HG03060 (cell line): ENCODE measurements at regions not wholly inside any gene's neighbourhood (a gene's known extent, or its start where the extent isn't known, plus 50 kb on each side); places are given as distances from the start of the nearest gene placed in this dataset.

Source experiments
- ATAC-seq: cut with Tn5 transposase; IDR thresholded peaks from one replicate; pipeline ENCODE4 v1.9.1; 2021; ENCODE audit warnings: low read depth, moderate number of reproducible peaks; ENCODE audit not compliant: unreplicated experiment

DNA sequence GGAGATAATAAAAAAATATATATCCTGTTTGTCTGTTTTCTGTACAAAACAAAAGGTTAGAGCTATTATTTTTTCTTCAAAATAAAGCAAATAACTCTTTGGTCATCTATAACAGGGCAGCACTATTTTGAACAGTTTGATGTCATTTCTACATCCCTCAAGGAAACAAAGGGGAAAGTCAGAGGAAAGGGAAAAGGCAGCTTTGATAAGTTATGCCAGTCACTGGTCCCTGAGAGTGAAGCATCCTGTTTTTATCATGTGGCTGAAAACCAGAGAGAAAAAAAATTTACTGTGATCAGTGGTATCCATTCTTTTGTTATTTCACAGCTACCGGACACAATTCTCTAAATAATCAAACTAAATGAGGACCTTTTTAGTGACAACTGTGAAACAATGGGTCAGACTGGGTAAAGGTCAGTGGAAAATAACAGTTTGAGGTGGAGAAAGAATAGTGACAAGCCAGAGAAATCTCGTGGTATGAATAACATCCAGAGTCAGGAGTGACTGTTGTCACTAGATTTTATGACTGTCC lies 356.0 kb downstream of the HDGFL1 start:
- ATAC-seq, result no peak

DNA sequence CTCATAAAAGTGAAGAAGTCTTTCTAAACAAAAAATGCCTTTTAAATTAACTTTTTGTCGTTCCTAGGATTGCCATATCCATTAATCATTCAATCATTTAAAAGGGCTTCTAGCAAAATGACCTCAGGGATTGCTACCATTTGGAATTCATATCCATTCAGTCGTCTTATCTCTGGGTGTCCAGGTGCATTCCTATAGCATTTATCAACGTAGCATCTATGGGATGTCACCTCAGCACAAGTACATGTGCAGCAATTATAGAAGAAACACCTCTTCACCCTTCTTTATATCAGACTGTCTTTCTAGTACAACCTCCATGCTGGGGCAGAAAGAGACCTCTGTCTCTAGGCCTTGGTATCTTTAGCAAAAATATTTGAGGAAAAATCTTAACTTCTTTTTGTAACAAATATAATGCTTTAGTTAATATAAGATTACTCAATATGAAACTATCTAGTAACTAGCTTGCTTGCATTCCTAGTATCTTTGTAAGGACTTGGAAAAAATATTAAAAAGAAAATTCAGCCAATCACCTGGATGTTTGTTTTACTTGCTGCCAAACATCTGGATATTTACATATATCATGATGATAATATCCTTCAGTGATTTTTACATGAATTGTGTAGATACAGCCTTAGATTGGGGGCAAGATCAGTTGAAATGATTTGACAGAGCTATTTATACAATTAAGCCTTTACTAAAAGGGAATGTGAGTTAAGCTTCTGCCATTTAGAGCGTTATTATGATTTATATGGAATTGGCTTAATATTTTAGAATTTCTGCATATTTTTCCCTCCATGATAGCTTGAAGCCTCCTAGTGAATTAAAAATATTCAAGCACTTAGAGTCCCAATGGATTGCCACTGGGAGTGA lies 356.8 kb downstream of the HDGFL1 start:
- no peak for ATAC-seq

DNA sequence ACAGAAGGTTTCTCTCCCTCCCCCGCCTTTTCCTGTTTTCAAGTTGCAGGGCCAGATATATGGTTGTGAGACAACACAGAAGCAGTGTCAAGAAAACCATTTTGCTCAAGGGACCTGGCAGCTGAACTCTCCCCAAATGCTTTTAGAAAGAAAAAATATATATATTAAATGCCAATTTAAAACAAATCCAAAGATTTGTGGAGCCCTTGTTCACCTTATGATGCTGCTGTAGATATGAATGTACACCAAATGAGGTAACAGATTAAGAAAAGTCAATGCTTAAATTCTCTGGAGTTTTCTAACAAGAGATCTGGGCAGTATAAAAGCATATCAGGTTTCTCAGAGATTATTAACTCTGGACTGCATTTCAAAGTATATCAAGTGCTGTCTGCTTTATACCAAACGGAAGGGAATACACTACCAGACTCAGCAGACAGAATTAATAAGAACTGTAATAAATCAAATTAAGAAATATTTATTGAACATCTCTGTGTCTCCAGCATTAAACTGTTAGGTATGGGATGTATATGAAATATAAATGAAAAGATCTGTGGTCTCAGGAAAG lies 357.5 kb downstream of the HDGFL1 start:
- ATAC-seq, result no peak

DNA sequence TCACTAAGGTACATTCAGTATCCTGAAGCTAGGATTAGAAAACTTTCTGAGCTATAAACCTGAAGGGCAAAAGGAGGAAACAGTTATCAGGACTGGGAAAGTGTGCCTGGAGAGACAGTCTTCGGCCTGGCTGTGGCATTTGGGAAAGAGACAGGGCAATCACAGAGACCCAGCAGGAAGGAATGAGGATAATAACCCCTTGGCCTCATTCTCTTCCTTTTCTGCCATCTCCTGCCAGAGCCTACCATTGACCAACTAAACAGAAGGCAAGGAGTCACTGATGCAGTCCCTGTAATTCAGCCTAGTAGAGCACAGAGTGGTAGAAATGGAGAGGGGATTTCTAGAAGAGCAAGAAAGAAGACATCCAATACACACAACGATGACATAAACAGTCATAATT lies 359.4 kb downstream of the HDGFL1 start:
- ATAC-seq, result no peak

DNA sequence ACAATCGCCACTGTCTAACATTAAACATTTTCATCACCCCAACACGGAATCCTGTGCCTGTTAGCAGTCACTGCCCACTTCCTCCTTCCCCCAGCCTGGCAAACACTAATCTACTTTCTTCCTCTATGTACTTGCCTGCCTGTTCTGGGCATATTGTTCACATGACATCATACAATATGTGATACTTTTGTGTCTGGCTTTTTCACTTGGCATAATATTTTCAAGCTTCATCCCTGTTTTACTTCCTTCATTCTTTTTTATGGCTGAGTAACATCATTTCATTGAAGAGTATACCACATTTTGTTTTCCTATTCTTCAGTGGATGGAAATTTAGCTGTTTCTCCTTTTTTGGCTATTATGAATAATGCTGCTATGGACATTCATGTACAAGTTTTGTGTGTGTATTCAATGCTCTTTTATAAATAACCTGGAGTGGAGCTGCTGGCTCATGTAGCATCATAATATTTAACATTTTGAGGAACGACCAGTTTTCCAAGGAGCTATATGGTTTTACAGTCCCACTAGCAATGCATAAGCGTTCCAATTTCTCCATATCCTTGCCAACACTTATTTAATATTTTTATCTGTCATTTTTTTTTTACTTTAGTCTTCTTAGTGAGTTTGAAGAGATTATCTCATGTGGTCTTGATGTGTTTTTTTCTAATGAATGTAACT lies 360.1 kb downstream of the HDGFL1 start:
- no peak for ATAC-seq

DNA sequence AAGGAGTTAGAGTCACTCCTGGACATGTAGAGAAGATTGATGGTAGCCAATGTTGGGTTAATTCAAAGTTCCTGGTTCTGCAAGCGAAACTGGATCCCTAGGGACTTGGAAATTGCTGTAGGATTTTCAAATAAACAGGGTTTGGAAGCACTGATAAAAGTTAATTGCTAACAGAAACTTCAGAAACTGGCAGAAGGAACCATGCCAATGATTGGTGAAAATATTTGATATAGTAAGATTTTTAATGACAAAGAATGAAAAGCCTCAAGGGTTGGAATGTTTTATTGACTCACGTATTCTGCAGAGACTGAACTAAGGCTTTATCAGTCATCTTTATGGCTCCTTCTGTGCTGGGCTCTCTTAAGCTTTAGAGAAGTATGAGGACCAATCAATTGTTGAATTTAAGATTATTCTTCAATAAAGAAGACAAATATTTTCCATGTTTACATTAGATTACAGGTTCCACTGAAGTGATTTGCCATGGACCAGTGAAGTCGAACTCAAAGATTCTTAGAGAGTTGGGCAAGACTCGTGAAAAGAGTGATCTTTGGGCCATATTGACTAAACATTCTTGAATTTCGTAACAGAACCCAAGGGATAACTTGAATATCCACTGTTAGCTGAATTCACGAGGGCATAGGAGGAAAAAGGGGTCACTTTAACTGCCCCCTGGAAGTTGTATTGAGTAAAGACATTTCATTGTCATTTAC lies 371.4 kb downstream of the HDGFL1 start:
- no peak for ATAC-seq

DNA sequence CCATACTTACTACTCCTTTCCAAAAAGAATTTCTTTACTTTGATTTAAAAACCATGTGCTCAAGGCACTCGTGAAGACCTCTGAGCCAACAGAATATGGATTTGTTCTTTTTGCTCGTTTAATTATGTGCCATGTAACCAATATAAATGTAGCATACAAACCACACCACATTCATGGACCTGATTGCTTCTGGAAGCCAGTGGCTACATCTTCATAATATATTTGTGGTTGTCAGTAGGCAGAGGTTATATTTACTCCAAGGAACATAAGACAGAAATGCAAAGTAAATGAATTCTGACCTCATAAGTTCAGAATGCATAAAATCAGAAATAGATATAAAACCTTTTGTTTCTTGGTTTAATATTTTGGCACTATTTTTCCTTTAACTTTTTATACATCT lies 373.0 kb downstream of the HDGFL1 start:
- ATAC-seq, result no peak

DNA sequence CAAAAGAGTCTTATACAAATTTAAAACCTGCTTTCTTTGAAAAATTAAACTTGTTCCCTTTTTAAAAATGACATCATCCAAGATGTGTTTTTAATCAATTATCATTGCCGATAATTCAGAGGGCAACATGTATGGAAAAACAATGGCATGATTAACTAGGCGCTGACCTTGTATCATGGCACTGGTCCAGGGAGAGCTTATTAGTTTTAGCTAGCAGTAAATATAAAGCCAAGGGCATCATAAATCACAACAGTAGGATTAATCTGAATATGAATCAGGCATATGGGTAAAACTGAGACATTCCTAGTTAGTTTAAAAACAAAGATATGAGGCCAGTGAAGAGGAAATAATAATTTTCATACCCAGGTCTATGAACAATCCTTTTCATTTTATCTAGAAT lies 374.0 kb downstream of the HDGFL1 start:
- ATAC-seq, result no peak

DNA sequence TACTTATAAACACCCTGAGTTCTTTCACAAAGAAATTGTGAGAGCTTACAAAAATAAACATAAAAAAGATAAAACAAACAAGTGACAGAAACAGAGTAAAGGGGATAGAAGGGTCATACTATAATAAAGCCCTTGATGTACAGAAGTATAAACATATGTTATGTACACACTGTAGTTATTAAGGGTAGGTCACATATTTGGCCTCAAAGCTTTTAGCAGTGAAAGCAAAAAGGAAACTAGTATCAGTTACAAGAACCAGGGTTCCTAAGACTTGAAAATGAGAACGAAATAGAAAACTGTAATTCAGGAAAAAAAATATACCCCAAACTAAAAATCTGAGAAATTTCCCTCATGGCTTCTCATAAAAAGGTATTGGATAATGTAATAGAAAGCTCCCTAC lies 380.6 kb downstream of the HDGFL1 start:
- ATAC-seq, result no peak

DNA sequence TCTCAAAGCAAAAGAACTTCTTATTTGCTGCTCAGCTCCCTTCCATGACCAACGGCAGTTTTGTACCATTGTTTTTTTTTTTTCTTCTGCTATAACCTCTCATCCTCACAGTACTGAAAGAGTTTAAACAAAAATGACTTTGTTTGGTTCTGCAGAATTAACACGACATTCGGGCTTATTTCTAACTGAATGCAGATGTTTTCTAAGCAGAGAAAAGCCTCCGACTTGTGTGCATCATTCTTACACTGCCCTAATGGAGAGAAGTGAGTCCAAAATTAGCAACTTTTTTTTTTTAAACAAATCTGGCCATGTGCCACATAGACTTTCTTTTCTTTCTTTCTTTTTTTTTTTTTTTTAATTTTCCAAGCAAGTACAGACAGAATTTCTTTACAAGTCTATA lies 382.7 kb downstream of the HDGFL1 start:
- ATAC-seq, result no peak

DNA sequence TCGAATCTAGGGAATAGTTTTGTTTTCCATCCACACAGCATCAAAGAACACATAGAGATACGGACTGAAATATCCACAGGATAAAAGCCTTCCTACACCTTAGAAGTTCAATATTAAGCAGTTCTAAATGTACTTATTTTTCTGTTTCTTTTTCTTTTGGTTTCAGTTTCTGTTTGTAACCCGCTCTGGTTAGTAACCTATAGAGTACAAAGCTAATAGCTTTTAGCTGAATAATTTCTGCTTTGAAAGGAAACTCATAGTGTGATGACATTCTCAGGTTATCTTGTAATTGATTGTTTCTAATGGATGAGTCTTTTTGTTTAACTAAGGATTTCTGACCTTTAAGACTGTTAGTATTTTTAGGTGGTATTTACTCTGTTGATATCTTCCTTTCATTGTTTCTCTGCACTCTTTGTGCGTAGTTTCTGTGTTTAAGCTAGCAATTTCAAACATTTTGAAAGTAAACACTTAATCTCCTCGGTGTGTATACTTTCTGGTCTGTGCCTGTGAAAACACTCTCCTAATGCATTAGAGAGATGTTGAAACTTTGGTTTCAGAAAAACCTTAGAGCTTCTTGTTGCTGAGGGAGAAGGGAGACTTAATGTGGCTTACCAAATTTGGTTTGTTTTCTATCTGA lies 385.5 kb downstream of the HDGFL1 start:
- peak; percentile 44 for ATAC-seq

DNA sequence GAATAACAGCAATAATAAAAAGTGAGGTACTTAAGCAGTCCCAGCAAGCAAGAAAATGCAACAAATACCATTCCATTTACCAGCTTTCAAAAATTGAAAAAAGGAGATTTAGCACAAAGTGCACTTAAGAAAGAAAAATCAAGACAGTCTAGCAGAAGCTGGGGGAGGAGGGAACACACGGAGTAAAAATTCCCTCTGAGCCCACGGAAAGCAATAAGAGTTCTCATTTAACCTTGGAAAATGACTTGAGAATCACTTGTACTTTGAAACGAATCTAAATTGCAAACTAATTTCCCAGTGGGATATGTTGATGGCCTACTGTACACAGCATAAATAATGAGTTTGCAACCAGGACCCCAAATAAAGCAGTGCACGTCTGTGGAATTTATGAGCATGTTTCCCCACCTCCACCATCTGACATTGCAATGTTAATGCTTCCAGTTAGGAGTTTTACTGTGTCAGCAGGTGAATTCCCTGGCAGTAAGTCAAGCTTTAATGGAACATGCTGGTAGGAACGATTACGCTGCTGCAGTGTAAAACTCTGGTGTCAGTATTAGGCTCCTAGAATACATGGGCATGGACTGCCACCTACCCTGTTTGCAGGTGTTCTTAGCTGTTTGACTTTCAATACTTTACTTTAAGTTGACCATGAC lies 386.8 kb downstream of the HDGFL1 start:
- no peak for ATAC-seq

DNA sequence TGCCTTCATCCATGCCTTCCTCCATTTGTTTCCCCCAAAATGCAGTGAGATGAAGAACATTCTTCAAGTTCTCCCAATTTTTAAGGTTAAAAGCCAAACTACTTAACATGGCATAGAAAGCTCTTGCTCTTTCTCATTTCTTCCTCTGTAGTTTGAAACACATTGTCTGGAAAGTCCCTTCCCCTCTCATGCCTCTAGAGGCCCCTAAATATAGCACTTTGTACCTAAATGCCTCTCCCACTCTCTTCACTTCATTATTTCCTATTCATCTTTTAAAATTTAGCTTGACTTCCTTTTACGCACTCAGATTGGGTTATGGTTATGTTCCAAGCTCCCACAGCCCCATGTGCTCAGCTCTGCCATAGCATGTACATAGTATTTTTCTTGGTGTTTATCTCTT lies 389.3 kb downstream of the HDGFL1 start:
- peak; percentile 40 for ATAC-seq

DNA sequence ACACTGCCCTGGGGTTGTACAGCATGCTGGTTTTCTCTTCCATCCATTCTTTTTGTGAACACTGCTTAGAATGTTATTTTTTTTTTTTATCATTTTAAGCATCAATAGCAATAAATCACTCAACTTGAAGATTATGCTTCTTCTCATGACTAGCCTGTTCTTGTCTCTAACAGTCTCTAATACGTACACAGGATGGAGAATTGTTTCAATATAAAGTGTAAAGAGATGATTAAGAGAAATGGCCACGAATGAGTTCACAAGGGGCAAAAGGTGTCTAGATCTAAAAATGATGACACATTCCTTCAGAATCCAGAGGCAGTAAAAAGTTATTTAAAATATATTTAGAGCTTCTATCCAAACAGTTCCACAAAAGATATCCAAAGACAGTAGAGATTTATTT lies 390.2 kb downstream of the HDGFL1 start:
- ATAC-seq, result no peak

DNA sequence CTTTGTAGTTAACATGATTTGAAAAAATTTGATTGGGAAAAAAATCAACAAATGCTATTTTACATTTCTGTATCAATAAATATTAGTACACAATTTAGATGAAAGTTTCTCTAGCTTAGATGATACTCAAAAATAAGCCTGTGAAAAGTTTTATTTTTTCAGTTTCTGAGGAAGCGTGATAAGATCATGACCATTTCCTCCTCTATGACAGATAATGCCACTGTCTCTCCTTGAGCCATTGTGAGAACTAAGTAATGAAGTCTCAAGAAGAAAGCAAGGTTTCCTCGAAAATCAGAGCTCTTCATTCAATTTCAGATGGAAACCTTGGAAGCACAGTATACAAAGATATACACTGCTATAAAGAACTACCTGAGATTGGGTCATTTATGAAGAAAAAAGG lies 395.0 kb downstream of the HDGFL1 start:
- ATAC-seq, result no peak

DNA sequence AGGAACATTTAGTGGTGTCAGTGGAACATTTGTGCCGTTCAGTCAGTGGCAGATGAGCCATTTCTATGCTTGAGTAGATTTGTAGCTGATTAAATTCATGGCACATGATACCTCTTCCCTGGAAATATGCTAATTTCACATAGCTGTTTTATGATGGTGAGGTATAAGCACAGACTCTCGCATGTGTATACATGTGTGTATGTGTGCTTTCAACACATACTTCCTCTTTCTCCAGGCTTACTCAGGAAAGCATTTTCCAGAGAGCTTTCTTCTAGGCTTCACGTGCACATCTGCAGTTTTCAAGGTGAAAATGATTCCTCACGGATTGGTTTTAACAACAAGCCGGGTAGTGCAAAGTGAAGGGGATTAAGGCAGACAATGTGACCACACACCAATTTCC lies 396.5 kb downstream of the HDGFL1 start:
- ATAC-seq, result no peak

DNA sequence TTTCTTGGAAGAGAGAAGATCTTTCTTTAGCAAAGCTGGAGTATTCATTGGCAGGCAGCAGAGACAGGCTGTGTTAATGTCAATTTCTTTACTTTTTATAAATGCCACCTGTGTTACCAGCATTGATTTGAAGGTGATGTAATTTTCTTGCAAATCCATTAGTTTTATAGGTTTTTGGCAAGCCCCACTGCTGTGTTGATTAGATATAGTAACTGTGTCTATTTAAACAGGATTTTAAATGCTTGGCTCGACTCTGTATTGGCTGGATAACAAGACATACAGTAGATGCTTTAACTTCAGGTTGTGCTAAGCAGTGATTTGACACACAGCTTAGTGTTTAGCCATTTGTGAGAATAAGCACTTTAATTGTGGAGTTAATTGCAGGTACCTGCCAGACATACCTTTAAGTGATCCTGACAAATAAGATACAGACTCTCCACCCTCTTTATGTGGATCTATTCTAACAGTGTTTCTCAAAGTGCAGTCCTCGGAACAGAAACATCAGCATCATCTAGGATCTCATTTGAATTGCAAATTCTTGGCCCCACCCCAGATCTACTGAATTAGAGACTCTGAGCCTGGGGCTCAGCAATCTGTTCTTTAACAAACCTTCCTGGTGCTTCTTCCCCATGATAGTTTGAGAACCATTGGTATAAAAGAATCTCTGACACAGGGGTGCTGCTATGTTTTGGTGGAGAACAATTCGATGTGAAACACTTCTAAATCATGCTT lies 397.5 kb downstream of the HDGFL1 start:
- ATAC-seq, result no peak

DNA sequence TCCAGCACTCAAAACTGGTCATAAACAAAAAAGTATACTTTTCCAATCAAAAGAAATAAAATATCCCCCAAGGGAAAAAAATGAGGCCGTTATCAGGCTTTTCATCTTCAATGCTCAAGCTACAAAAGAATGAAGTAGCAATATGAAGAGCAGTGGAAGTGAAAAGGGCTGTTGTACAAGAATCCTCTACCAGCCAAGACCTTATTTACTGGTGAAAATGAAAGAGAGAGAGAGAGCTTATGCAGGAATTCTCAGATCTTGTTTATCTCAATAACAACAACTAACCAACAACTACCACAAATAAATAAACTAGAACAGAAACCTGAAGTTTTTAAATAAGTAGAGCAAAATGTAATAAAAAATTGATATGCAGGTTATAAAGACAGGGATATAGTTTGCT lies 400.6 kb downstream of the HDGFL1 start:
- ATAC-seq, result no peak

DNA sequence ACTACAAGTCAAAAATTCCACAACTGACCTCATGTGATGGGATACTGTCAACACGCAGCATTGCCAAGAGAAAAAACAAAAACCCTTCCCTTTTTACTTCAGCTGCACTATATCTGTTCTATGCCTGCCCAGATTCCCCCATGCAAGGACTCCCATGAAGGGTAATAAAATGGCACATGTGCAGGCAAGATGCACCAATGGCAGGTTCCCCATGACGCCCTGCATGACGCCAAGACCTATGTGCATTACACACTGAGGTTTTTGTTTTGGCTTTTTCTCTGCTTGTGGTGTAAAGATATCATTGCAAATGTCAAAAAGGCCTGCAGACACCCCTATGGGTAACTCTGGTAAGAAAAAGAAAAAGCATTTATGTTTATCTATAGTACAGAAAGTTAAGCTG lies 403.4 kb downstream of the HDGFL1 start:
- no peak for ATAC-seq
